ENCODE measurements at regions not wholly inside any gene's neighbourhood (a gene's known extent, or its start where the extent isn't known, plus 50 kb on each side); places are given as distances from the start of the nearest gene placed in this dataset.

DNA sequence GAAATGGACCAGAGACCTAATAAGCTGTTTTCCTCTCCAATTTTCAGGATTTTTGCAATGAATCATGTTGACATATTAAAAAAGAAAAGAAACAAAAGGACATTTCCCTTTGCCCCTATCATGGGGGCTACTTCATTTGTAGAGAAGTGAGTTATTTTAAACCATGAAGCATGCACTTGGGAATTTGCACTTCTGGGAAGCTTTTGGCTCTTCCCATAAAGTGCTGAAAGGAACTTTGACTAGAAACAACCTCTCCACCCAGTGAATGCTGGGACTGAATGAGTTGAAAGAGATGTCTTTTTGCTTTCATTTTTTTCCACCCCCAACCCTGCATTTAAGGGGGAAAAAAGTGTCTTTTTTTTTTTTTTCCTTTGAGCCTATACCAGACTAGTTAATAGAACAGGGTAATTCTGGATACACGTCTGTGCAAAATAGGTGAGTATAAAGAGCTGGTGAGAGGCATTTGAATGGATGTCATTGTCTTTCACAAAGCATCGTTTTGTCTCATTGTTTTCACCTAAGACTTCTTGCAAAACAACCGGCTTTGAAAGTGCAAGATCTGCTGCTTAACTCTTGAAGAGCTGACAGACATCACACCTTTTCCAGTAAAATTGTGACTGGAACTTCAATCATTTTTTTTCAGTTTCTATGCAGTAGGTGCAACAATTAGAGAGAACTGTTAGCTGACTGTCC is 138.7 kb upstream of the BACH2 start:
- no peak overlapping the region for H3K27ac ChIP-seq (ENCODE audit: low read length)
- H3K4me3 ChIP-seq (ENCODE audit: low read length): no peak overlapping the region
- no peaks in the 10 kb centered on the region for H3K27me3 ChIP-seq (ENCODE audit: control insufficient read depth, insufficient read depth, low read length)
- peaks cover 5% of the 10 kb centered on the region for H3K9me3 ChIP-seq (ENCODE audit: control insufficient read depth, low read depth, low read length)
- H3K4me1 ChIP-seq (ENCODE audit: control insufficient read depth, insufficient read depth, low read length): no peaks in the 10 kb centered on the region
- WGBS (ENCODE audit: insufficient coverage, low lambda C conversion rate): 33% methylated on average over 1 of the region's 3 CpGs
- DNase-seq: no peak
- H3K36me3 ChIP-seq (ENCODE audit: control insufficient read depth, insufficient read depth, low read length): no peaks in the 10 kb centered on the region

DNA sequence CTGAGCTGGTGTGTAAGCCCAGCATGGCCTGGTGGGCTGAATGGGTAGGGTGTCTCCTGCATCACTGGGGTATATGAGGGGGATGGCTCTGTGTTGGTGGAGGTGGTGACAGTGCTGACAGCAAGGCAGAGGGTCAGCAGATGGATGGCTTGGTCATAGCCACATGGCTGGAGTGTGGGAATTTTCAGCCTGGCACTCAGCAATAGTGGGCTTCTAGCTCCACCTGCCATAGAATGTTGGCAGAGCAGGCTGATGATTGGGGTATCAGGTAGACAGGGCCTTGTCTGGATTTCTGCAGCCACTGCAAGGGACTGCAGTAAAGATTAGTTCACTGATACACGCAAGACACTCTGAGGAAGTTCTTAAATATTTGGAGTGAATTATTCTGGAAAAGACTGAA is 137.5 kb upstream of the BACH2 start:
- no peaks in the 10 kb centered on the region for H3K27me3 ChIP-seq (ENCODE audit: control insufficient read depth, insufficient read depth, low read length)
- peaks cover 6% of the 10 kb centered on the region for H3K9me3 ChIP-seq (ENCODE audit: control insufficient read depth, low read depth, low read length)
- DNase-seq: no peak
- H3K4me3 ChIP-seq (ENCODE audit: low read length): no peak overlapping the region
- no CpG with 5 or more reads among the region's 1 CpG for WGBS (ENCODE audit: insufficient coverage, low lambda C conversion rate)
- H3K27ac ChIP-seq (ENCODE audit: low read length): no peak overlapping the region
- no peaks in the 10 kb centered on the region for H3K4me1 ChIP-seq (ENCODE audit: control insufficient read depth, insufficient read depth, low read length)
- no peaks in the 10 kb centered on the region for H3K36me3 ChIP-seq (ENCODE audit: control insufficient read depth, insufficient read depth, low read length)

DNA sequence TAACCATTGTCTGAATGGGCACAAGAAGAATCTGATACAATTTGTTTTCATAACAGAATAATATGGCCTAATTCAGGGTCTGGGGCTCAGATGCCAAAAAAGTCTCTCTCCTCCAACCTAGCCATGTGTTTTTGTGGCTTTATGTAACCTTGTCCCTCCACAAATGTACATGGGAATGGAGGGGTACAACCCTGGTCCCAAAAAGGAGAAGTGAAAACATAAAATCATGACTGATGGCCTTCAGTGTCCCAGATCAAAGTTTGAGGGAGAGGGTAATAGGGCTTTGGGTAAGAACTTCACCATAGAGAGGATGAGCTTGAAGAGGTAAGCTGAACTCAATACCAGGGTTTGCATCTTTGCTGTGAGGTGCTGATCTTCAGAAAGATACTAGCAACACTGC is 136.3 kb upstream of the BACH2 start:
- Histone ChIP-seq H3K4me1 (ENCODE audit: control insufficient read depth, insufficient read depth, low read length) (no peaks in the 10 kb centered on the region), H3K27ac (ENCODE audit: low read length) (no peak overlapping the region), H3K27me3 (ENCODE audit: control insufficient read depth, insufficient read depth, low read length) (no peaks in the 10 kb centered on the region), H3K9me3 (ENCODE audit: control insufficient read depth, low read depth, low read length) (peaks cover 8% of the 10 kb centered on the region), H3K36me3 (ENCODE audit: control insufficient read depth, insufficient read depth, low read length) (no peaks in the 10 kb centered on the region), H3K4me3 (ENCODE audit: low read length) (no peak overlapping the region)
- no peak for DNase-seq

DNA sequence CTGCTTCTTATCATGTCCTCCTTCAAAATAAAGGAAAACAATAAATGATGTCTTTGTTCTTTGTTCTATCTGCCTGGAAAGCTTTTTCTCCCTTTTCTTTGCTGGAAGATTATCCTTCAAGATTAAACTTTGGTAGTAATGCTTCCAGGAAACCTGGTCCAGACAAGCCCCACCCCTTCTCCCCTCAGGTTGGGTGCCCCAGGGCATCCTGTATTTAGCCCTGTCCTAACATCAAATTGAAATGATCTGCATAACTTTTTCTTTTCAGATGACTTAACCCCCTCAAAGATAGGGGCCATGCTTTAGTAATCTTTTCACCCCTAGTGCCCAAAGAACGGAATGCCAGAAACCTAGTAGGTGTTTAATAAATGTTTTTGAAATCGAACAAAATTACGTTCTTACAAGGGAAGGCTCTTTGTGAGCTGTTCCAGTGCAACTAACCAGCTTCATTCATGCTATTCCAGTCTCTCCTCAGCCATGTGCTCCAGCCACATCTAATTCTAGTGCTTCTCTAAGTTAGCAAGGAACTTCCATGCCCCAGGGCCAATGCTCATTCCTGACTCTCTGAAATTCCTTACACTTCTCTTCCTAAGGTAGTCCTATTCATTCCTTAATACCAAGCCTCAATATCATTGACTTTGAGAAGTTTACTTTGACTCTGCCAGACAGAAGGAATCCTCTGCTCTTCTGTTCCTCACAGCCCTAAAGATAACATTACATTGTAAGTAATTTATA is 135.6 kb upstream of the BACH2 start:
- Histone ChIP-seq H3K4me3 (ENCODE audit: low read length) (no peak overlapping the region), H3K9me3 (ENCODE audit: control insufficient read depth, low read depth, low read length) (peaks cover 8% of the 10 kb centered on the region), H3K4me1 (ENCODE audit: control insufficient read depth, insufficient read depth, low read length) (no peaks in the 10 kb centered on the region), H3K27me3 (ENCODE audit: control insufficient read depth, insufficient read depth, low read length) (no peaks in the 10 kb centered on the region), H3K36me3 (ENCODE audit: control insufficient read depth, insufficient read depth, low read length) (no peaks in the 10 kb centered on the region), H3K27ac (ENCODE audit: low read length) (no peak overlapping the region)
- DNase-seq: no peak
- no CpG with 5 or more reads among the region's 3 CpGs for WGBS (ENCODE audit: insufficient coverage, low lambda C conversion rate)

DNA sequence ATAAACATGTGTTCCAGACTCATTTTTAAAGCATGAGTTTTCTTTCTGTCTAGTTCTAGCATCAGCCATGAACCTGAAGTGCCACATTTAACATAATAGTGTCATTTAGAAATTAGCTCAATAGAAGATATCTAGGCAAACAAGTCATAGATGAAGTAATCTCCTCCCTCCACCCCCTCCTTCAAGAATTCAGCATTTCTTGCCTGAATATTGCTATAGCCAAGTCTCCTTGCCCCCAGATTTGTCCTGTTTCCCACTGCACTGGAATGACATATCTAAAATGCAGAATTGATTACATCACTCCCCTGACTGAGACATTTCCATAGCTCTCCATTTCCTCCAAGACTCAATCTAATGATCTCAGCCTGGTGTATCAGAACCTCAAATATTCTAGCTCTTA is 134.9 kb upstream of the BACH2 start:
- H3K36me3 ChIP-seq (ENCODE audit: control insufficient read depth, insufficient read depth, low read length): no peaks in the 10 kb centered on the region
- no peak overlapping the region for H3K4me3 ChIP-seq (ENCODE audit: low read length)
- peaks cover 8% of the 10 kb centered on the region for H3K9me3 ChIP-seq (ENCODE audit: control insufficient read depth, low read depth, low read length)
- H3K4me1 ChIP-seq (ENCODE audit: control insufficient read depth, insufficient read depth, low read length): no peaks in the 10 kb centered on the region
- no peak for DNase-seq
- H3K27me3 ChIP-seq (ENCODE audit: control insufficient read depth, insufficient read depth, low read length): no peaks in the 10 kb centered on the region
- no peak overlapping the region for H3K27ac ChIP-seq (ENCODE audit: low read length)

DNA sequence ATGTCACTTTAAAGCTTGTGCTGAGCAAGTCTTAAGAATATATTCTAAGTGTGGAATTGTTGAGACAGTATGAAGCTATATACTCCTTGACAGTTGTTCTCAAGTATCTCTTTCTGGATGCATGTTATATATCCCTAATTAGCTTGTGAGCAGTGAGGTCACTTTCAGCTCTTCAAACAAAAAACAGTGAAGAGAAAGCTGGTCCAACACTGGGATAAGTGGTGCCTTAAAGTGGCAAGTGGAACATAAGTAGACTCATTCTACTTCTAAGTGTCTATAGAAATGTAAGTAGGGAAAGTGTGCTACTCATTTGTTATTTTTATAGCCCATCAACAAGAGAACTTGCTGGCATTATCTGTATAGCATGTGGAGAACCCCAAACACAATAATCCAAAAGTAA is 133.1 kb upstream of the BACH2 start:
- H3K4me3 ChIP-seq (ENCODE audit: low read length): no peak overlapping the region
- H3K36me3 ChIP-seq (ENCODE audit: control insufficient read depth, insufficient read depth, low read length): no peaks in the 10 kb centered on the region
- H3K27me3 ChIP-seq (ENCODE audit: control insufficient read depth, insufficient read depth, low read length): no peaks in the 10 kb centered on the region
- H3K27ac ChIP-seq (ENCODE audit: low read length): no peak overlapping the region
- H3K4me1 ChIP-seq (ENCODE audit: control insufficient read depth, insufficient read depth, low read length): no peaks in the 10 kb centered on the region
- H3K9me3 ChIP-seq (ENCODE audit: control insufficient read depth, low read depth, low read length): peaks cover 8% of the 10 kb centered on the region
- no peak for DNase-seq

DNA sequence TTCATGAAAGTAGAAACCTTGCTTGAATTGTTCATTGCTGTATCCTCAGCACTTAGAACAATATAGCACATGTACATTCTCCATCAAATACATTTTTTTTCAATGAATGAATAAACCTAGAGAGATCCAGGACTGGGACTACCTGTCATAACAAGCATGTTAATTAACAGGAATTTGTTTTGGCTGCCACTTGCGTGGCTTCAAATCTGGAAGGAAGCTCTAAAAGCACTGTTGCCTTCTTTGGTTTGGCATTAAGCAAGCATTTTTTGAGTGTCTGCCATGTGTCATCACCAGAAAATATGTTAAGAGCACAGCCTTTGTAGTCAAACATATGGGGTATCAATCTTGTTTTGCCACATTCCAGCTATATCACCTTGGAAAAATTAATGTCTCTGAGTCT is 131.9 kb upstream of the BACH2 start:
- Histone ChIP-seq H3K27me3 (ENCODE audit: control insufficient read depth, insufficient read depth, low read length) (no peaks in the 10 kb centered on the region), H3K4me1 (ENCODE audit: control insufficient read depth, insufficient read depth, low read length) (no peaks in the 10 kb centered on the region), H3K9me3 (ENCODE audit: control insufficient read depth, low read depth, low read length) (peaks cover 3% of the 10 kb centered on the region), H3K36me3 (ENCODE audit: control insufficient read depth, insufficient read depth, low read length) (no peaks in the 10 kb centered on the region), H3K4me3 (ENCODE audit: low read length) (no peak overlapping the region), H3K27ac (ENCODE audit: low read length) (no peak overlapping the region)
- no peak for DNase-seq
- no CpG with 5 or more reads among the region's 1 CpG for WGBS (ENCODE audit: insufficient coverage, low lambda C conversion rate)

DNA sequence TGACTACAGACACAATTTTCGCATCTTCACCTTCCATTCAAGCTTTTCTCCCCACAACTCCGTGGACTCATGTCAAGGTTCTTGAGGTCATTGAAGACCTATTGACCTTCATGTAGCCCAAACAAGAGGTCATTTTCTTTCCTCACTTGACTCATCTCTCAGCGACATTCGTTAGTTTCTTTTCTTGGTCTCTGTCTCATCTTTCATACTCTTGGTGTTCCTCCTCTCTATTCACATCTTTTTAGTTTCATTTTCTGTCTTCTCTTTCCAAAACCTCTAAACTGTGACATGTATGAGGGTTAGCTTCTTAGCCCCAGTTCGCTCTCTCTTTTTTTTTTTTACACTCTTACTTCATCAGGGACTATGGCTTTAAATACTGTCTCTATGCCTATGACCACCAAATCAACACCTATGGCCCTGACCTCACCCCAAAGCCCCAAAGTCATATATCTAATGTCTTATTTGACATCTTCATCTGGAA is 128.6 kb upstream of the BACH2 start:
- H3K36me3 ChIP-seq (ENCODE audit: control insufficient read depth, insufficient read depth, low read length): no peaks in the 10 kb centered on the region
- DNase-seq: no peak
- H3K27ac ChIP-seq (ENCODE audit: low read length): no peak overlapping the region
- no peaks in the 10 kb centered on the region for H3K27me3 ChIP-seq (ENCODE audit: control insufficient read depth, insufficient read depth, low read length)
- 100% methylated on average over 2 of the region's 5 CpGs for WGBS (ENCODE audit: insufficient coverage, low lambda C conversion rate)
- H3K4me1 ChIP-seq (ENCODE audit: control insufficient read depth, insufficient read depth, low read length): no peaks in the 10 kb centered on the region
- H3K4me3 ChIP-seq (ENCODE audit: low read length): no peak overlapping the region
- H3K9me3 ChIP-seq (ENCODE audit: control insufficient read depth, low read depth, low read length): peaks cover 3% of the 10 kb centered on the region

DNA sequence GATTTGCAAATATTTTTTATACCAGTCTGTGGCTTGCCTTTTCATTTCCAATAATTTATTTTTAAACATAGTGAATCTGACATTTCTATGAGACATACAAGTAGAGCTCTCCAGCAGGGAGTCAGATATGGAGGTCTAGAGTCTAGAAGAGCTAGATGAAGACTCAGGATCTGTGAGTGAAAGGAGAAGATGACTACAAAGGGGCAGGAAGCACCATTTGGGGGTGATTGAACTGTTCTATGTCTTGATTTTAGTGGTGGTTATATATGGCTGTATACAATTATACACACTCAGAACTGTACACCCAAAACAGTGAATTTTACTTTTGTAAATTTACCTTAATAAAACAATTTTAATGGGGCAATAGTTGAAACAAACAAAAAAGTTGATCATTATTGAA is 127.9 kb upstream of the BACH2 start:
- H3K9me3 ChIP-seq (ENCODE audit: control insufficient read depth, low read depth, low read length): peaks cover 3% of the 10 kb centered on the region
- no peak overlapping the region for H3K4me3 ChIP-seq (ENCODE audit: low read length)
- DNase-seq: no peak
- no peaks in the 10 kb centered on the region for H3K27me3 ChIP-seq (ENCODE audit: control insufficient read depth, insufficient read depth, low read length)
- H3K36me3 ChIP-seq (ENCODE audit: control insufficient read depth, insufficient read depth, low read length): no peaks in the 10 kb centered on the region
- no peak overlapping the region for H3K27ac ChIP-seq (ENCODE audit: low read length)
- H3K4me1 ChIP-seq (ENCODE audit: control insufficient read depth, insufficient read depth, low read length): no peaks in the 10 kb centered on the region

DNA sequence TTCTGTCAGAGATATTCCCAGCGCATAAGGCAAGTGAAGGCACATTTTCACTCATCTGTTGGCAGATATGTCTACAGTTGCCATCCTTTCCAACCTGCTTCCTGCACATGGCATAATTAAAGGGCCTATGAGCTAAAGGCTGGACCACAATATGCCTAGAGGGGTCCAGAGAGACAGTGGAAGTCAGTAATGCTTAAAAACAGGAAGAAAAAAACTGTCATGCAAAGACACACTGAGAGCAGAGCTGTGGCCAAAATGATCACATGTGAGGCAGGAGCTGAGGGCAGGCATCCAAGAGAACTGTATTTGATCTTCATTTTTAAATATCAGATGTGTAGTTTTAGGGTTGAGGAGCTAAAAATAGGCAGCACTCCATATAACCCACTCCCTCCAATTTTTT is 125.0 kb upstream of the BACH2 start:
- no peaks in the 10 kb centered on the region for H3K9me3 ChIP-seq (ENCODE audit: control insufficient read depth, low read depth, low read length)
- no peaks in the 10 kb centered on the region for H3K4me1 ChIP-seq (ENCODE audit: control insufficient read depth, insufficient read depth, low read length)
- WGBS (ENCODE audit: insufficient coverage, low lambda C conversion rate): no CpG with 5 or more reads among the region's 1 CpG
- no peaks in the 10 kb centered on the region for H3K36me3 ChIP-seq (ENCODE audit: control insufficient read depth, insufficient read depth, low read length)
- DNase-seq: no peak
- no peak overlapping the region for H3K27ac ChIP-seq (ENCODE audit: low read length)
- no peaks in the 10 kb centered on the region for H3K27me3 ChIP-seq (ENCODE audit: control insufficient read depth, insufficient read depth, low read length)
- H3K4me3 ChIP-seq (ENCODE audit: low read length): no peak overlapping the region

DNA sequence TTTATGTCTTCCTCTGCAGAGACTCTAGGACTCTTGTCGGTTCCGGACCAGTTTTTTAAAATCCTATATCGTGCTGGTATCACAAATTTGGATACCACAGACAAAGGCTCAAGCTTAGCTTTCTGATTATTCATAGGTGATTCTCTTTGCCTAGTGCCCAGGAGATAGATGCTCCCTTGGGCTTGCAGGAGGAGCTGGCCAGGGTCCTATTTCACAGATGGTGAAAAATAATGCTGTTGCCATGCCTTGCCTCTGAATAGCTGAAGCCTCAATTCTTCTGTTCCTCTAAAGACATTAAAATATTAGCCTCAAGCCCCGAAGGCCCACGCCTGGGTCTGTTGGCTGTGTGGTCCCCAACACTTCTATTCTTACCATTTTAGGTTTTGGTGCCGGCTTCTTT is 123.9 kb upstream of the BACH2 start:
- no peaks in the 10 kb centered on the region for H3K4me1 ChIP-seq (ENCODE audit: control insufficient read depth, insufficient read depth, low read length)
- H3K9me3 ChIP-seq (ENCODE audit: control insufficient read depth, low read depth, low read length): no peaks in the 10 kb centered on the region
- no peak overlapping the region for H3K4me3 ChIP-seq (ENCODE audit: low read length)
- no peak for DNase-seq
- H3K27me3 ChIP-seq (ENCODE audit: control insufficient read depth, insufficient read depth, low read length): no peaks in the 10 kb centered on the region
- 82% methylated on average over 5 of the region's 6 CpGs for WGBS (ENCODE audit: insufficient coverage, low lambda C conversion rate)
- H3K27ac ChIP-seq (ENCODE audit: low read length): no peak overlapping the region
- H3K36me3 ChIP-seq (ENCODE audit: control insufficient read depth, insufficient read depth, low read length): no peaks in the 10 kb centered on the region

Data from large intestine (tissue), 3 donors.